Activated CD4-positive, alpha-beta T cell treated with anti-CD3 and anti-CD28 coated beads for 48 hours (primary cell): ENCODE measurements at regions not wholly inside any gene's neighbourhood (a gene's known extent, or its start where the extent isn't known, plus 50 kb on each side); places are given as distances from the start of the nearest gene placed in this dataset.
"Not testable (repeated sequence)": the region's sequence is repeated elsewhere in the genome, so short reads cannot be mapped to it uniquely, and the experiment has no call there.

Source experiments
- DNase-seq: peaks from one replicate; pipeline ENCODE4 v3.0.0-alpha.2; 2020

GRCh38 chr20:53872081-53872541, 198.3 kb downstream of the BCAS1 start:
- no peak for DNase-seq

- no peak for DNase-seq
Measured at GRCh38 chr20:53871541-53871940, 198.9 kb downstream of the BCAS1 start.

GRCh38 chr20:53870426-53871315, 199.7 kb downstream of the BCAS1 start:
- DNase-seq: no peak

GRCh38 chr20:53869466-53870258, 200.7 kb downstream of the BCAS1 start:
- peak; percentile 83 for DNase-seq

GRCh38 chr20:53867741-53868351, 202.5 kb downstream of the BCAS1 start:
- DNase-seq: no peak

GRCh38 chr20:53866794-53867740, 203.3 kb downstream of the BCAS1 start:
- DNase-seq: no peak

GRCh38 chr20:53865901-53866793, 204.2 kb downstream of the BCAS1 start:
- DNase-seq: no peak

GRCh38 chr20:53864765-53865683, 205.4 kb downstream of the BCAS1 start:
- DNase-seq: not testable (repeated sequence)

GRCh38 chr20:53863923-53864641, 206.3 kb downstream of the BCAS1 start:
- DNase-seq: not testable (repeated sequence)

- not testable (repeated sequence) for DNase-seq
Measured at GRCh38 chr20:53863535-53863922, 206.9 kb downstream of the BCAS1 start.

GRCh38 chr20:53863039-53863438, 207.4 kb downstream of the BCAS1 start:
- DNase-seq: not testable (repeated sequence)

- DNase-seq: not testable (repeated sequence)
Measured at GRCh38 chr20:53862490-53862889, 207.9 kb downstream of the BCAS1 start.

GRCh38 chr20:53862136-53862397, 208.3 kb downstream of the BCAS1 start:
- not testable (repeated sequence) for DNase-seq

- DNase-seq: no peak
Measured at GRCh38 chr20:53859684-53860083, 210.7 kb downstream of the BCAS1 start.

GRCh38 chr20:53859009-53859408, 211.4 kb downstream of the BCAS1 start:
- DNase-seq: not testable (repeated sequence)

- DNase-seq: not testable (repeated sequence)
Measured at GRCh38 chr20:53858516-53858915, 211.9 kb downstream of the BCAS1 start.

GRCh38 chr20:53857723-53858236, 212.6 kb downstream of the BCAS1 start:
- DNase-seq: no peak

- DNase-seq: no peak
Measured at GRCh38 chr20:53856300-53857295, 213.8 kb downstream of the BCAS1 start.
